HG03103 (cell line): ENCODE measurements at regions not wholly inside any gene's neighbourhood (a gene's known extent, or its start where the extent isn't known, plus 50 kb on each side); places are given as distances from the start of the nearest gene placed in this dataset.
"Not testable (repeated sequence)": the region's sequence is repeated elsewhere in the genome, so short reads cannot be mapped to it uniquely, and the experiment has no call there.

ENCODE experiments used
- ATAC-seq: cut with Tn5 transposase; IDR thresholded peaks from one replicate; pipeline ENCODE4 v1.9.1; 2021; ENCODE audit warnings: low read depth; ENCODE audit not compliant: unreplicated experiment

DNA sequence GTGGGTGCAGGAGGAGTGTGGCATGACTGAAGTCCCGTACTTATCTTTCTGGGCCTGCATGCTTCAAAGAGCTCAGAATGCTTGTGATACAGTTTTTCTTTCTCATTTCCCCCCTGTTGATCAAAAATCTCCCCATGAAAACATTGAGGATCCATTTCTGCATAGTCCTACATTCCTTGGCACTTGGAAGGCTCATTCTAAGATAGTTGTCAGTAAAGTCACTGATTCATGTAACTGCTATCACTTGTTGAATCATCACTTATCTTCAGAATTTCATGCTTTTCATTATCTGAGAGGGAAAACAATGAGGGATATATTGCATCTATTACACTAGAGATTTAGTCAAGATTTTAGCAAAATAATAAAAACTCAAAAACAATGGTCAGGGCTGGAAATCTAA lies 1953.1 kb upstream of the CDH6 start:
- ATAC-seq: no peak

DNA sequence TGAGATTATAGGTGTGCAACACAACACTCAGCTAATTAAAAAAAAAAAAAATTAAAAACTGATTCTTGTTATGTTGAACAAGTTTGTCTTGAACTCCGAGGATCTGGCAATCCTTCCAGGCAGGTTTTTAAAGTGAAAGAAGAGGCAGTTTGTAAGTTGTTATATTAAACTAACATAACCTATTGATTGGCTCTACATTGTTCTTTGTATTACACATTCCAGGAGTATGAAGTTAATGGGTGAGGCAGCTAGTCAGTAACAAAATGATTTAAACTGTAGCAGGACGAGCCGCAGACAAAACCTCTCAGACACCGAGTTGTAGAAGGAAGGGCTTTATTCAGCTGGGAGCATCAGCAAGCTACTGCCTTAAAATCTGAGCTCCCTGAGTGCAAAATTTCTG lies 1953.9 kb upstream of the CDH6 start:
- no peak for ATAC-seq

DNA sequence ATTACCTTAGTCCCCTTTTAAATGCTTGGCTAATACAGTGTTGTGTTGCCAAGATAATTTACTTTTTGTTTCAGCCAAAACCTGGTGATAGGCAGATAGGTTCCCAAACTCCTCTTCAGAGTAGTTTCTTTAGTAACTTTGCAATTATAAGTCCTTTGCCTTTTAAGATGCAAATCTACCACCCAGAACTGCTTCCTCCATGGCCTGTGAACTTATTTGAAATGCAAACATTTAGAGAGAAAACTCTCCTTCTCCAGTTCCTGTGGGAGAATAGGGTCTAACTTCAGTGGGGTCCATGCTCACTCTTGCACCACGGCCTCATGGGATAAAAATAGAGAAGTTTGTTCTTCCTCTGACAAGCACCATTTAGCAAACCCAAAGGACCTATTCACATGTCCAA lies 1955.4 kb upstream of the CDH6 start:
- ATAC-seq: no peak

DNA sequence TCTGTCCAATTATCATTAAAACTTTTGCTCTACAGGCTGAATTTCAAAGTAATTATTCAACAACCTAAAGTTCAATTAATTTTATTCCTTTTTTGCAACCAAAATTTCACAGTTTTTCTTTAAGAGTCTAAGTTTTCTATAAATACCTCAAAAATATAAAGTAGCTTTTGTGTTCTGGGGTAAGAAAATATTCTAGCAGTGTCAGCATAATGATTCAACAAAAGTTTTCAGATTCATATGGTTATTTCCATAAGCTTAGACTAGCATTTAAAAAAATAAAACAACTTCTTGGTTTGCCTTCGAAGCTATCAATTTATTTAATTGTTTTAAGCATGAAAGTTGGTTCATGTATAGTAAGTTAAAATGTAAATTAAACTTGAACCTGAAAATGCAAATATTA lies 1962.3 kb upstream of the CDH6 start:
- ATAC-seq: no peak

DNA sequence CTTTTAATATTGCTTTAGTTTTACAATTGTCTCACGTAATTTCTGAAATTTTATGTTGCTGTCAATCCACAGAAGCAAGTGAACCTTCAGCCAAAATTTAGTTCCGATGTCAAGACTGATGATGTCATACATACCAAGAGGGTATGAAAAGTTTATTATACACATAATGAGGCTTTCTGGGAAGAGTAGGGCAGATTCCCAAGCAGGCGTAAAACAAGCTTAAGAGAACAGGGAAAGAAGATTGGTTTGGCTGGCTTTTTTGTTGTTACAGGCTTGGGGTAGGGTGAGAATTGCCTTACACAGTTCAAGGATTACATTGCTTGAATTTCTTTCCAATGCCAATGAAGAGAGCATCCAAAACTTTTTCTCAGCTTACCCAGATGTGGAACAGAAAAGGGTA lies 1962.9 kb upstream of the CDH6 start:
- no peak for ATAC-seq

DNA sequence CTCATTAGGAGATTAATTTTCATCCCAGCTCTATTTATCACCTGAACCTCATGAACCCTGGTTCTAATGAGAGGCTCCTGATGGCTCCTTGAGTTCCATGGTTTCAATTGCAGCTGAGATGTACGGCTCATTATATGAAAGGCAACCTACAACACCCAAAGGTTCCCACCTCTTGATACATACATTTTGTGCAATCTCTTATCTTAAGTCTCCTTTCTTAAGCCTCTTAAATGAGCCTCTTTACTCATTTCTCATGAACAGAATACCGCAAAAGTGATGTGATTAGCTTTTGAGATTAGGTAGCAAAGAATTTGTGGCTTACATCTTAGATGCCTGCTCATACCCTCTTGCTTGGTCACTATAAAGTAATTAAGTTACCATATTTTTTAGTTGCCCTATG lies 1964.0 kb upstream of the CDH6 start:
- ATAC-seq: no peak

DNA sequence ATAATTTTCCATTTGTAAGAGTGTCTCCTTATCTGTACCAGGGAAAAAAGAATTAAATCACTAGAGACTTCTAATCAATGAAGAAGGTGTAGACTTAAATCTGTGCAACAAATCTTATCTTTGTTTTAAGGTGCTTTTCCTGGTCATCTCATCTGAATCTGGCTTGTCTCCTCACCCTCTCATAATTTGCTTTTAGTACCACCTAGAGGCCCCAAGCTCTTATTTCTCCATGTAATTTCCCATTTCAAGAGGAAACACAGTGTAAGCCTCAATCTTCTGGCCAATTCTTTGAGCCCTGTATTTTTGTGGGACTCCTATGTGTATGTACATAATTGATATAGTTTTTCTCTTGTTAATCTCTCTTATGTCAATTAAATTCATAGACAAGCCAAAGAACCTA lies 1975.3 kb upstream of the CDH6 start:
- ATAC-seq: no peak

DNA sequence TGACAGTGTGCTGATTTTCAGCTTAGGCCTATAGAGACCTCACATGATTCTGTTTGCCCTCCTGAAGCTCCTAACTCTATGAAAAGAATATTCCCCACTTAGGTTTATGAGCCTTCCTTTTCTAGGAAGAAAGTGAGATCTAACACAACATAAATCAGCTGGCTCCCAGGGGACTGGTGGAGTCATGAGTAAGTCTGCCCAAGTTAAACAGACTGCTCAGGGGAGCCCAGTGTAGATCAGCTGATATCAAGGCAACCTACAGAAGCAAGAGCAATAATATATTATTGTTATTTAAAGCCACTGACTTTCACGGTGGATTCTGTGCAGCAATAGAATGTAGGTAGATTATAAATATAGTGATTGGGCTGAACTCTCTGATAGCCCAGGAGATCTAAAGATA lies 1978.6 kb upstream of the CDH6 start:
- ATAC-seq: no peak

DNA sequence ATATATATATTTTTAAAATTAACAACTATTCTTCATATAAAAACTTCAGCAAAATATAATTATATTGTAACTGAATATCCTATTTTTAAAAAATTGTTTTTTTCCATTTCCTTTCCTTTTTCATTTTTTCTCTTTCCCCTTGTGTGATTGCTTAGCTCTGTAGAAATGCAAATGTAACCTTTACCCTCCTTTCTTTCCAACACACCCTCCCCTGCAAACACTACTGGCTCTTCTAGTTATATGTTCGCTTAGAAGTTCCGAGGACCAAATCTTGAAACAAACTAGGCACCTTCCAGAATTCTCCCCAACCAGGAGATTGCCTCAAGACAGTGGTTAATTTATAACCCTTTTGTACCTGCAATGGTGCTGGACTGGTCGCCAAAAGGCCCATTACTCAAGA lies 1980.0 kb upstream of the CDH6 start:
- ATAC-seq: no peak

DNA sequence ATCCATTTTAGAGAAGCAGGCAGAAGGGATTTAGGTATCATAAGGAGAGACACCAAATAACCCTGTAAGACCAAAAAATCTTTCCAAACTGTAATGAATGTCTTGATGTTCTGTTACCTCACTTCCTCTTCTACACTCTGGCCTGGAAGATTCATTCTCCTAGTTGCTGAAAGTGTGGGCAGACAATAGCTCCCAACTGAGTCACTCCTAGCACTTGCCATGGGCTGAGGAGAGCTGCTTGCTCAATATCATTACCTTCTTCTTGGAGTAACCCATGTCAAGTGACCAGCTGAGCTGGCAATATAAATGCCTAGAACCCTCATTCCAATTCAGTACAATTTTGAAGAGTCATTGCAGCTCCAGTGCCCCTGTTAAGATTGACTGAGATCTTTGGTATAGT lies 1985.5 kb upstream of the CDH6 start:
- no peak for ATAC-seq

DNA sequence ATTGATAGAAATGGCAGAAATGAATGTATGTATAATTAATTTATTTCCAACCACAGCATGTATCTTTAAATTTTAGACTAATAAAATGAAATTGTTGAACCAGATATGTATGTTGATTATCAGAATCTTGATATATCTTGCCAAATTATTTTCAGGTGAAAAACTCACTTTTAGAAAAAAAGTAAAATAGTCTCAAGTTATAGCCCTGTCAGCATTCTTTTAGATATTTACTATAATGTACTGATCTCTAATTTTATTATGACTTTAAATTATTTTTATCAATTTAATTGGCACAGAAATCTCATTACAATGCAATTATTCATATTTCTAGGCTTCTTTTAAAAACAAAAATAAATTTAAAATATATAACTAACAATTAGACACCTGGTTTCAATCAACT lies 1990.4 kb upstream of the CDH6 start:
- ATAC-seq: no peak

DNA sequence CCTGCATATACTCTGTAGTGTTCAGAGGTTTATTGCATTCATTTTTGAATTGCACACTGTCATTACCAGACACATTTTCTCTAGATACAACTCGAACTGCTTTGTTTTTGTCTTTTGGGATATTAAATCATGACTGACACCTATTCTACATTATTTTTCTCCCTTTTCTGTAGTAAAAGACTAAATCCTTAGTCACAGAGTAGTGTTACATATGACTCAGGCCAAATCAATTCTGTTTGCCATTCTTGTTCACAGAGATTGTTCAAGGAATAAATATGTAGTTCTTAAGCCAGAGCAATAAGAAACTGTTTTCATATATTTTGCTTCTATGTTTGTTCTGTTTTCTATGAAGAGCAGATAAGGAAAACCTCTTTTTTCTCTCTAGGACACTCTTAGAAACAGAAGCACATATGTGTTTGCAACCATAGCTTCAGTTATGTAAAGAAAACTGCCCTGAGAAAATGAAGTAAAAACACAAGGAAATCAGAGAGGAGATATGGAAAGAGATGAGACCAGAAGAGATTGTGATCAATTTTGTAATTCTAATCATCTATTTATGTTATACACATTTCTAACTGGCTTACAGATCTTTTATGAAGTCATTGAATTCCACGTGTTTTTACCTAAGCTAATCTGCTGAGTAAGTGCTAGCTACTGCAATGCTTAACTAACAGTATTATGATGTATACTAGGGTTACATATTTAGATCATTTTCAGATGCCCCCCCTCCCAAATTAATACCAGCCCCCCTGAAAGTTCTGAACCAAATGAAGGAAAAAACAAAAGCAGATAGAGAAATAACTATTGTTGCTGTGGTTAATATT lies 1995.6 kb upstream of the CDH6 start:
- ATAC-seq: no peak

DNA sequence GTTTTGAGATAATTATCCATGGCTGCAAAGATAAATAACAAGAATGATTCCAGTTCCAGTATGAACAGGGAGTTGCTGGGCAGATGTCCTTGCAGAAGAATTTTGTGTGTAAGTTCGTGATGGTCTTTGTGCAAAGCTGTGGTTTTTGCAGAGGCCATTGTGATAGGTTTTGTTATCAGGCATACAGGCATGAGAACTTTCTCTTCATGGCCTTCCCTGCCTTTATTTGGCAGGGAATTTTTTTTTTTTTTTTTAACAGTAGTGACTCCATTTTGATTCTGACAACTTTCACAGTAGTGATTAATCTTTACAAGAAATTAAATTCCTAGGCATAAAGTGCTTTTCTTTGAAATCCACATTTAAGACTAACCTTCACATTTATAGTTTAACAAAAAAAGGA lies 1999.5 kb upstream of the CDH6 start:
- ATAC-seq: no peak

DNA sequence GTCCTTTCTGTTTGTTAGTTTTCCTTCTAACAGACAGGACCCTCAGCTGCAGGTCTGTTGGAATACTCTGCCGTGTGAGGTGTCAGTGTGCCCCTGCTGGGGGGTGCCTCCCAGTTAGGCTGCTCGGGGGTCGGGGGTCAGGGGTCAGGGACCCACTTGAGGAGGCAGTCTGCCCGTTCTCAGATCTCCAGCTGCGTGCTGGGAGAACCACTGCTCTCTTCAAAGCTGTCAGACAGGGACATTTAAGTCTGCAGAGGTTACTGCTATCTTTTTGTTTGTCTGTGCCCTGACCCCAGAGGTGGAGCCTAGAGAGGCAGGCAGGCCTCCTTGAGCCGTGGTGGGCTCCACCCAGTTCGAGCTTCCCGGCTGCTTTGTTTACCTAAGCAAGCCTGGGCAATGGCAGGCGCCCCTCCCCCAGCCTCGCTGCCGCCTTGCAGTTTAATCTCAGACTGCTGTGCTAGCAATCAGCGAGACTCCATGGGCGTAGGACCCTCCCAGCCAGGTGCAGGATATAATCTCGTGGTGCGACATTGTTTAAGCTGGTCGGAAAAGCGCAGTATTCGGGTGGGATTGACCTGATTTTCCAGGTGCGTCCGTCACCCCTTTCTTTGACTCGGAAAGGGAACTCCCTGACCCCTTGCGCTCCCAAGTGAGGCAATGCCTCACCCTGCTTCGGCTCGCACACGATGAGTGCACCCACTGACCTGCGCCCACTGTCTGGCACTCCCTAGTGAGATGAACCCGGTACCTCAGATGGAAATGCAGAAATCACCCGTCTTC lies 2002.0 kb upstream of the CDH6 start:
- ATAC-seq: not testable (repeated sequence)

DNA sequence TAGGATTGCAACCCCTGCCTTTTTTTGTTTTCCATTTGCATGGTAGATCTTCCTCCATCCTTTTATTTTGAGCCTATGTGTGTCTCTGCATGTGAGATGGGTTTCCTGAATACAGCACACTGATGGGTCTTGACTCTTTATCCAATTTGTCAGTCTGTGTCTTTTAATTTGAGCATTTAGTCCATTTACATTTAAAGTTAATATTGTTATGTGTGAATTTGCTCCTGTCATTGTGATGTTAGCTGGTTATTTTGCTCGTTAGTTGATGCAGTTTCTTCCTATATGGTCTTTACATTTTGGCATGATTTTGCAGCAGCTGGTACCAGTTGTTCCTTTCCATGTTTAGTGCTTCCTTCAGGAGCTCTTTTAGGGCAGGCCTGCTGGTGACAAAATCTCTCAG lies 2003.1 kb upstream of the CDH6 start:
- not testable (repeated sequence) for ATAC-seq

DNA sequence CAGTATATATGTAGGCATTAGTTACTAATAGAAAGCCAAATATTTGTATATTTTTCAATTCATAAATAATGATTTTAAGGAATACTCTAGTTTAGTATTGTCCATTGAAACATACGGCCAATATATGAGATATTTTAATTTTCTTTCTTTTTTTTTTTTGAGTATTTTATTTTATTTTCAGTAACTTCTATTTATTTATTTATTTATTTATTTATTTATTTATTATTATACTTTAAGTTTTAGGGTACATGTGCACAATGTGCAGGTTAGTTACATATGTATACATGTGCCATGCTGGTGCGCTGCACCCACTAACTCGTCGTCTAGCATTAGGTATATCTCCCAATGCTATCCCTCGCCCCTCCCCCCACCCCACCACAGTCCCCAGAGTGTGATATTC lies 2007.1 kb upstream of the CDH6 start:
- ATAC-seq: not testable (repeated sequence)

DNA sequence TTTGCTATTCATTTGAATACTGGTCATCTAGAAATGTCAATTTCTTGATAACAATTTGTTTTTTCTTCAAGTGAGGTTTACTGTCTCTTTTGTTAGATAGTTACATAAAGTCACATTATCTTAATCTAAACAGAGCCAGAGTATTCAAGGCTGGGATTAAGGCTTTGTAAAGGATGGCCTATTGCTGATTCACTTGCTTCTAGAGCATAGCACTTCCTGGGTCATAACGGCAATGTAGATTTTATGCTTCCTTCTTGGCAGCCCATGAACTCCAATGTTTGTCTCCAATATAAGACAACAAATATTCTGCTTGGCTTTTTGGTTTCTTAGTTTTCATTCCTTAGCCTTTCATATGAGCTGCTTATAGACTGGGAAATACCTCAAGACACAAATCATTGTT lies 2007.9 kb upstream of the CDH6 start:
- no peak for ATAC-seq

DNA sequence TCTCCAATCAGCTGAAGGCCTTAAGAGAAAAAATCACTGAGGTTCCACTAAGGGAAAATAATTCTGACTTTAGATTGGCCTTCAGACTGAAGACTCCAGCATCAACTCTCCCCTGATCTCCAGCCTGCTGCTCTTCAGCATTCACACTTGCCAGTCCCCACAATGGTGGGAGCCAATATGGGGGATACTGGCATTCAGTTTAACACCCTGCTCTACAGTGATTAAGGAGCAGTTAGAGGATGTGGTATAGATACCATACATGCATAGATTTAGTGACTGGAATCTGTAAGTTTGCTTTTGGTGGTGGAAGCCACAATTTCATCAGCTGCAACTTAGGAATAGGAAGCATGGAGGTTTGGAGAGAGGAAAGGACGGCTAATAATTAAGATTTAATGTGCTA lies 2017.7 kb upstream of the CDH6 start:
- ATAC-seq: no peak

DNA sequence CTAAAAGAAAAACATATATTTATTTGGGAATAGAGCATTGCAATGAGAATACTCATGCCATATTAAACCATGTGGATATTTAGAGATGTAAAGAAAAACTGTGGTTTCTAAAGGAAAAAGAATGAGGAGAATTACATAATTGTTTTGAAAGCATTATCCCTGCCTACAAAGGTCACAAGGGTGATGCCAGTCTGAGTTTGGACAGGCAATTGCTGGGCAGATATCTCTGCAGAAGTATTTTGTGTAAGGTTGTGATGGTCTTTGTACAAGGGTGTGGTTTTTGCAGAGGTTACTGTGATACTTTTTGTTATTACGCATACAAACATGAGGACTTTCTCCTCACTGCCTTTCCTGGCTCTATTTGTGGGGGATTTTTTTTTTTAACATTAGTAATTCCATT lies 2022.9 kb upstream of the CDH6 start:
- ATAC-seq: no peak

DNA sequence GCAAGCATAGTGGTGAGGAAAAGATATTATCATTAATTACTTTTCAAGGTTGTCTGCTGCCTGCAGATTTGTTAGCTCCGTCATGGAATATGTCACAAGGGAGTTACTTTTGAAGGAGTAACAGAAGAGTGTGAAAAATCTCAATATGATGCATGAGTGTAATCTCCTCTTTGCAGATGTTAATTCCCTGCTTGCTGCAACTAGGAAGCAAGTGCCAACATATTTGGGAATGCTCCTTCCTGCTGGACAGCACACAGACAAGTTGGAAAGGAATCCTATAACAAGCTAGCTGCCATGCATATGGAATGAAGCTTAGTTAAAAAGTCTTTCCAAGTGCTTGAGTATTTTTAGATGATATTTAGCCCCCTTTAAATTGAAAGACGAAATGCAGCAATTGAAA lies 2023.6 kb upstream of the CDH6 start:
- no peak for ATAC-seq

DNA sequence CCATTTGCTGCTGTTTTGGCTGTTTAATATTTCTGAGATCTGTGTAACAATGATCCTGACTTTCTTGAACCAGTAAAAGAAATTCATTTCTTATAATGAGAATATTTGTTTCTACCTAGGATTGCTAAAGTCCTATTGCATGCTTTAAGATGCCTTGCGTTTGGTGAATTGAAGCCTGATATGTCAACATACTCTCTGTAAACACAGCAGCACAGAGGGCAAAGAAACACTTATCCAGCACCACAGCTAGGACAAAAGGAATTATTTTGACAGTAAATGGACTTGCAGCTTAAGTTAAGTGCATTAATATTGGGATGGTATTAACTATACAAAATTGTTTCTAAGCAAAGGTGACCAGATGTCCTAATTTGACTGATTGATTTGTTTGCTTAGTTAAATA lies 2031.2 kb upstream of the CDH6 start:
- no peak for ATAC-seq
